NT2/D1 (cell line): ENCODE measurements at regions not wholly inside any gene's neighbourhood (a gene's known extent, or its start where the extent isn't known, plus 50 kb on each side); places are given as distances from the start of the nearest gene placed in this dataset.

Experiments
- DNase-seq: peaks from one replicate; pipeline ENCODE4 v3.0.0-alpha.2; 2011; ENCODE audit warnings: low read depth, low spot score
- H3K27me3 ChIP-seq: 2 replicates; pipeline ENCODE4 v1.6.0; 2011; ENCODE audit warnings: mild to moderate bottlenecking; ENCODE audit not compliant: insufficient read length, insufficient read depth
- H3K36me3 ChIP-seq: 2 replicates; pipeline ENCODE4 v1.6.1; 2011; ENCODE audit warnings: mild to moderate bottlenecking, low read length, mixed read lengths; ENCODE audit not compliant: insufficient read depth, insufficient read length
- H3K4me1 ChIP-seq: 2 replicates; pipeline ENCODE4 v1.5.1; 2011; ENCODE audit not compliant: insufficient read depth, insufficient read length
- H3K4me3 ChIP-seq: 2 replicates; pipeline ENCODE4 v1.5.1; 2011; ENCODE audit warnings: low read depth; ENCODE audit not compliant: insufficient read length
- H3K9ac ChIP-seq: 2 replicates; pipeline ENCODE4 v1.6.0; 2011; ENCODE audit warnings: low read depth; ENCODE audit not compliant: insufficient read length
- H3K9me3 ChIP-seq: 2 replicates; pipeline ENCODE4 v1.5.1; 2011; ENCODE audit warnings: mild to moderate bottlenecking, low read length; ENCODE audit not compliant: insufficient read depth
- SUZ12 ChIP-seq: IDR thresholded peaks from 2 replicates; pipeline ENCODE4 v1.6.1; 2011; ENCODE audit not compliant: insufficient read length, insufficient read depth; ENCODE audit errors: extremely low read depth
- YY1 ChIP-seq: IDR thresholded peaks from 2 replicates; pipeline ENCODE4 v1.6.1; 2011; ENCODE audit not compliant: insufficient read length, insufficient read depth
- ZNF274 ChIP-seq: IDR thresholded peaks from 2 replicates; pipeline ENCODE4 v1.6.1; 2011; ENCODE audit warnings: mild to moderate bottlenecking, low read depth, low read length

DNA sequence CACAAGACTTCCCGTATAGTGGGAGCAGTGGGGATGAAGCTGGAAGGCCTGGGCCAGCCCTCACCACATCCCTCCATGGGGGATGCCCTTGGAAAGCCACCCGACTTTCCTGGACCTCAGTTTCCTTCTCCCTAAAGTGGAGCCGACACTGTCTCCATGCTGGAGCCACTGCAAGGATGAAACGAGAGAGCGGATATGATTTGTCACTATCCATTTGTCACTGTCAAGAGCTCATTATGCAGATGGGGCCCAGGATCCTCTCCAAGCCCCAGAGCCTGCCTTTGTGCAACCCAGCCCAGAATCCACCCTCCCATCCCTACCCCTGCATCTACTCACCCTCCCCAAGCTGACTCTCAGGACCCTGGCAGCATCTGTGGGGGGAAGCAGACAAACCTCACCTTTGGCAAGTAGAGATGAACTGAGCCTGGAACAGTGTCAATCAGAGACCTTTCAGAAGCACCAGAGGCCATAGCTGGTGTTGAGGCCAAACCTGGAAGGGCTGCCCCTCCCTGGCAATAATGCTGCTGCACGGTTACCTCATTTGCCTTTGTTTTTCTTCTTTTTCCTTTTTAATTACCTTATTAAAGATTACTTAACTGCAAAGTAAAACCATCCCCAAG lies 287.7 kb upstream of the RTL1 start:
- no peaks in the 10 kb centered on the region for H3K36me3 ChIP-seq
- H3K27me3 ChIP-seq = no peaks in the 10 kb centered on the region
- no peak for DNase-seq
- no peak for TF ChIP-seq ZNF274
- no peaks in the 10 kb centered on the region for H3K9me3 ChIP-seq
- H3K9ac ChIP-seq = no peak overlapping the region
- peaks cover 16% of the 10 kb centered on the region for H3K4me1 ChIP-seq
- no peak overlapping the region for H3K4me3 ChIP-seq

GRCh38 chr14:101191721-101192660 lies 288.5 kb upstream of the RTL1 start:
- H3K9ac ChIP-seq = no peak overlapping the region

DNA sequence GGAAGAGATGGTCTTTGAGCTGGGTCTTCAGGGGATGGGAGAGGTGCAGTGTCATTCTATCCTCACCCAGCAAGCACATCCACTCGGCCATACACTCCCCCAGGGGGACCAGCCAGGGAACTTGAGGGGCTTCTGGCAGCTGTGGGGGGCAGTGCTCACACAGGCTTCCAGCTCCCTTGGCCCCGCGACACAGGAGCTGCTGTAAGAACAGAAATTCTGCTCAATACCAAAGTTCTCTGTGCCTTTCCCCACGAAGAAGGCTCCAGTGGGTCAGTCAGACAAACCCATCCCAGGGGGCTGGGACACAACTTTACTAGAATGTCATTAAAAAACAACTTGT lies 289.1 kb upstream of the RTL1 start:
- TF ChIP-seq ZNF274 (no peak), YY1 (no peak), SUZ12 (no peak)
- Histone ChIP-seq H3K4me3 (no peak overlapping the region), H3K9ac (no peak overlapping the region), H3K27me3 (no peaks in the 10 kb centered on the region), H3K4me1 (peaks cover 16% of the 10 kb centered on the region), H3K9me3 (no peaks in the 10 kb centered on the region), H3K36me3 (no peaks in the 10 kb centered on the region)
- no peak for DNase-seq

More at GRCh38 chr14:101191721-101192660, 288.5 kb upstream of the RTL1 start:
- no peak for TF ChIP-seq ZNF274
- no peak for TF ChIP-seq SUZ12
- TF ChIP-seq YY1 = no peak
- no peak overlapping the region for H3K4me3 ChIP-seq
- H3K9me3 ChIP-seq = no peaks in the 10 kb centered on the region
- peaks cover 16% of the 10 kb centered on the region for H3K4me1 ChIP-seq
- no peak for DNase-seq
- H3K36me3 ChIP-seq = no peaks in the 10 kb centered on the region
- H3K27me3 ChIP-seq = no peaks in the 10 kb centered on the region

GRCh38 chr14:101193106-101193844 lies 289.8 kb upstream of the RTL1 start:
- TF ChIP-seq YY1 (no peak), ZNF274 (no peak), SUZ12 (no peak)
- DNase-seq = no peak
- peaks cover 16% of the 10 kb centered on the region for H3K4me1 ChIP-seq
- H3K9me3 ChIP-seq = no peaks in the 10 kb centered on the region
- no peaks in the 10 kb centered on the region for H3K36me3 ChIP-seq
- H3K9ac ChIP-seq = peak overlapping the region; percentile 32
- H3K27me3 ChIP-seq = no peaks in the 10 kb centered on the region
- H3K4me3 ChIP-seq = no peak overlapping the region

DNA sequence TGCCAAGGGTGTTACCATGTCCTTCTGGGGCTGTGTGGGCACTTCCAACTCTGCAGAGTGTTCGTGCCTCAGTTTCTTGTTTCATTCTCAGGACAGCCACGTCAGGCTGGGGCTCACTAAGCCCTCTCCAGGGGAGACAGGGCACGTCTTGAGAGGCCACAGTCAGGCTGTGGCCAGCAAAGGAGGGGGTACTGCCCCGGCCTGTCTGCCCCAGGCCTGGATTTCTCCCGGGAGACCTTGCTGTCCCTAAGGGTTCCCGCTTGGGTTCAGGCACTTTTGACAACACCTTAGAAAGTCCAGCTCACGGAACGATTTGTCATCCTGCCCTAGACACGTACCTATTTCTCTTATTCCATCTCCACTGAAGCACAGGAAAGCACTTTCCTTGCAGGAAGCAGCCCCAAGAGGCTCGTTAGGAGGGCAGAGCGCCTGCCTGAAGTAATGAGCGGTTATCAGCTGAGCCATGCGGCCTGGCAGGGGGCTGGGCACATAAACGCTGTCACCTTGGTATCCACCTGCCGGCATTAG lies 290.4 kb upstream of the RTL1 start:
- TF ChIP-seq ZNF274 (no peak), SUZ12 (no peak), YY1 (no peak)
- Histone ChIP-seq H3K4me3 (no peak overlapping the region), H3K9me3 (no peaks in the 10 kb centered on the region), H3K9ac (no peak overlapping the region), H3K4me1 (peaks cover 16% of the 10 kb centered on the region), H3K27me3 (no peaks in the 10 kb centered on the region), H3K36me3 (no peaks in the 10 kb centered on the region)
- no peak for DNase-seq

- Histone ChIP-seq H3K9me3 (no peaks in the 10 kb centered on the region), H3K27me3 (no peaks in the 10 kb centered on the region), H3K4me3 (no peak overlapping the region), H3K4me1 (peaks cover 16% of the 10 kb centered on the region), H3K9ac (no peak overlapping the region), H3K36me3 (no peaks in the 10 kb centered on the region)
- no peak for TF ChIP-seq ZNF274
- no peak for TF ChIP-seq SUZ12
- TF ChIP-seq YY1 = no peak
- no peak for DNase-seq
These were observed 291.1 kb upstream of the RTL1 start for GRCh38 chr14:101194373-101195308.
